Bronchial epithelial cell (primary cell): ENCODE measurements at regions not wholly inside any gene's neighbourhood (a gene's known extent, or its start where the extent isn't known, plus 50 kb on each side); places are given as distances from the start of the nearest gene placed in this dataset.

Experiments used
- DNase-seq: peaks from one replicate; pipeline ENCODE4 v3.0.0-alpha.2; 2010; ENCODE audit warnings: low read depth
- FAIRE-seq: peaks from 2 replicates; lab custom pipeline; 2011; peaks lifted over from hg19 to GRCh38; lab: Jason Lieb, UNC
- H3K27me3 ChIP-seq: 2 replicates; pipeline ENCODE4 v1.5.1; 2011; ENCODE audit warnings: low read length; ENCODE audit not compliant: control insufficient read depth, insufficient read depth
- H3K36me3 ChIP-seq: 2 replicates; pipeline ENCODE4 v1.5.1; 2011; ENCODE audit warnings: low read length; ENCODE audit not compliant: control insufficient read depth, insufficient read depth
- H3K4me3 ChIP-seq: 2 replicates; pipeline ENCODE4 v1.5.1; 2011; ENCODE audit warnings: mild to moderate bottlenecking, low read depth, low read length, control low read depth
- CTCF ChIP-seq: IDR thresholded peaks from 2 replicates; pipeline ENCODE4 v1.5.1; 2011; ENCODE audit warnings: mild to moderate bottlenecking, moderate library complexity, low read length, control low read depth, inconsistent platforms; ENCODE audit not compliant: insufficient read depth, severe bottlenecking

GRCh38 chr2:236896688-236897087 is 189.0 kb upstream of the COPS8 start:
- Histone ChIP-seq H3K27me3 (no peaks in the 10 kb centered on the region), H3K36me3 (no peaks in the 10 kb centered on the region), H3K4me3 (no peak overlapping the region)
- no peak for TF ChIP-seq CTCF
- no peak for FAIRE-seq
- DNase-seq, result no peak

- no peak overlapping the region for H3K4me3 ChIP-seq
- no peaks in the 10 kb centered on the region for H3K36me3 ChIP-seq
- TF ChIP-seq CTCF, result no peak
- no peak for DNase-seq
- no peak for FAIRE-seq
- H3K27me3 ChIP-seq, result no peaks in the 10 kb centered on the region
Measured at GRCh38 chr2:236899146-236899545, 186.5 kb upstream of the COPS8 start.

- Histone ChIP-seq H3K36me3 (no peaks in the 10 kb centered on the region), H3K27me3 (no peaks in the 10 kb centered on the region), H3K4me3 (no peak overlapping the region)
- no peak for TF ChIP-seq CTCF
- no peak for FAIRE-seq
- DNase-seq, result no peak
Measured at GRCh38 chr2:236899950-236900640, 185.6 kb upstream of the COPS8 start.

- no peak overlapping the region for H3K4me3 ChIP-seq
- H3K36me3 ChIP-seq, result no peaks in the 10 kb centered on the region
- FAIRE-seq (peak; percentile 92), DNase-seq (no peak)
- TF ChIP-seq CTCF, result no peak
- no peaks in the 10 kb centered on the region for H3K27me3 ChIP-seq
Measured at GRCh38 chr2:236901956-236902355, 183.7 kb upstream of the COPS8 start.

GRCh38 chr2:236903978-236904377 is 181.7 kb upstream of the COPS8 start:
- DNase-seq, result no peak
- Histone ChIP-seq H3K36me3 (no peaks in the 10 kb centered on the region), H3K4me3 (no peak overlapping the region), H3K27me3 (no peaks in the 10 kb centered on the region)
- no peak for FAIRE-seq
- TF ChIP-seq CTCF, result no peak
